ENCODE measurements at regions not wholly inside any gene's neighbourhood (a gene's known extent, or its start where the extent isn't known, plus 50 kb on each side); places are given as distances from the start of the nearest gene placed in this dataset.

DNA sequence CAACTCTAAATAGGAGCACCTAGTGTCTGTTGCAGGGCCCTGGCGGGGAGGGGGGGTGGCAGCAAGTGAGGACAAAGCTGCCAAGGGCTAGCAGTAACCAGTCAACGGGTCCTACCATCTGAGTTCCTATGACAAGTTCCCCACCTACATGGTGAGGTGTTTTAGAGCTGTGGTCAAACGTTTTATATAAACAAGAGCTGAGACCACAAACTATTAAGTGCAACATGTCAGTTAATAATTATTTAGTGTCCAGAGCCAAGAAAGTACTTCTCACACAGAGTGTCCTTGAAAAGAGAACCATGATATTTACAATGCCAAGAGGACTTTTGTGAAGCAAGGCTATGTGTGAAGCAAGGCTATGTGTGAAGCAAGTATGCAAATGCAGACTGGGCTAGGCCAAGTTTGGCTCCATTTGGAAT lies 434.7 kb downstream of the TNS3 start:
- TF ChIP-seq, protein P1, sequence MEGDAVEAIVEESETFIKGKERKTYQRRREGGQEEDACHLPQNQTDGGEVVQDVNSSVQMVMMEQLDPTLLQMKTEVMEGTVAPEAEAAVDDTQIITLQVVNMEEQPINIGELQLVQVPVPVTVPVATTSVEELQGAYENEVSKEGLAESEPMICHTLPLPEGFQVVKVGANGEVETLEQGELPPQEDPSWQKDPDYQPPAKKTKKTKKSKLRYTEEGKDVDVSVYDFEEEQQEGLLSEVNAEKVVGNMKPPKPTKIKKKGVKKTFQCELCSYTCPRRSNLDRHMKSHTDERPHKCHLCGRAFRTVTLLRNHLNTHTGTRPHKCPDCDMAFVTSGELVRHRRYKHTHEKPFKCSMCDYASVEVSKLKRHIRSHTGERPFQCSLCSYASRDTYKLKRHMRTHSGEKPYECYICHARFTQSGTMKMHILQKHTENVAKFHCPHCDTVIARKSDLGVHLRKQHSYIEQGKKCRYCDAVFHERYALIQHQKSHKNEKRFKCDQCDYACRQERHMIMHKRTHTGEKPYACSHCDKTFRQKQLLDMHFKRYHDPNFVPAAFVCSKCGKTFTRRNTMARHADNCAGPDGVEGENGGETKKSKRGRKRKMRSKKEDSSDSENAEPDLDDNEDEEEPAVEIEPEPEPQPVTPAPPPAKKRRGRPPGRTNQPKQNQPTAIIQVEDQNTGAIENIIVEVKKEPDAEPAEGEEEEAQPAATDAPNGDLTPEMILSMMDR (IDR thresholded peaks at IDR 0.05; ENCODE audit: extremely low read depth, missing control alignments) = no peak
- DNase-seq (ENCODE audit: low spot score) = no peak

DNA sequence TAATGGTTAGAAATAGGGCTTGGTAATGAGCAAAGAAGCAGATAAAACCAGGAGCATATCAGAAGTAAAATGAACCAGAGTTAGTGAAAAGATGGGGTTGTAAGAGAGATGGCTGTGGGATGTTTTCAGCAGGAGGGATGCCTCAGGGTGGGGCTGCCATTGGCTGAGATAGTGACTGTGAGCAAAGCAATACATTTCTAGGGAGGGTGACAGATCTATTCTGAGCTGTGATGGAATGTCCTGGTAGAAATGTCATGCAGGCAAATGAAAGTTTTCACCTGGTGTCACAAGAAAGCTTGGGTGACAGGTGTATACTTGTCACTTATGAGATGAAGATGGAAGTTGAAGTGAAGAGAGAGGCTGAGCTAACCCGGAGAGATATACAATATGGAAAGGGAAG lies 435.9 kb downstream of the TNS3 start:
- DNase-seq (ENCODE audit: low spot score) = no peak
- TF ChIP-seq, protein P1 (IDR thresholded peaks at IDR 0.05; ENCODE audit: extremely low read depth, missing control alignments) = no peak

DNA sequence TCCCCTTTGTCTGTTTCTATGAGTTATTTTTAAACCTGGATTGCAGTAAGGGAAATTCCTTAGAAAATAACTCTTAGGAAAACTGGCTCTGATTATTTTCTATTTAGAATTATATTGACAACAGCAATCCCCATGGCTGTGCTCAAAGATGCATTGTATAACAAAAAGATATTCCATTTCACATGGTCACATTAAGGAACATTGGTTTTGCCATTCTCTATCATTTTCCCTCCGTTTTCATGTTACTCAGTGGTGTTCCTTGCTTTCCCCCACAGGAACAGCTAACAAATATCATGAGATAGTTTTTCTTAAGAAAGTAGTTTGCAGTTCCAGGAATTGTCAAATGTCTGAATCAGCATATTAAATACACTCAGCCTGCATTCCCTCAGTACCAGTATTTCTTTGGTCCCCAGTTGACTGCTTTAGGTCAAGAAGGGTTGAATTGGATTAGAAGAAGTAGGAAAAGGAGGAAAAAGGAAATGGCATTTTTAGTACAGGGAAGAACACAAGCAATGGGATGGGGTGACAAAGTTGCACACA lies 436.7 kb downstream of the TNS3 start:
- TF ChIP-seq, protein P1 (IDR thresholded peaks at IDR 0.05; ENCODE audit: extremely low read depth, missing control alignments) = no peak

DNA sequence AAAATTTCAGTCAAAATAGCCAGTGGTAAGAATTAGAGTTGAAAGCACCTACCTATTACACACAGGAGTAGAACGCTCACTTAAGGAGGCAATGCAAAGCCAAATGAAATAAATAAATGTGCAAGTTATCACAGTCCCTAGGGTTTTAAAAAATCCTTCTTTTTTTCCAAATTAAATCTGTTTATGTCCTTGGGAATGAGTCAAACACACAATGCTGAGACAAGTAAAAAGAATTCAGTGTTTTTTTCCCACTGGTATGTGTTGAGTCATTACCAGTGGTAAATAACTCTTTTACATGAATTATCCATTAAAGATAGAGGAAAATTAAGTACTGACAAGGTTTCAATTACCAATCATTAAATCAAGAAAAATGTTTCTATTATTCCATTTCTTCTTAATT lies 438.6 kb downstream of the TNS3 start:
- TF ChIP-seq, protein P1 (IDR thresholded peaks at IDR 0.05; ENCODE audit: extremely low read depth, missing control alignments) = no peak
- DNase-seq (ENCODE audit: low spot score) = no peak

More for the DNA sequence above, 436.7 kb downstream of the TNS3 start:
- DNase-seq (ENCODE audit: low spot score) = no peak

DNA sequence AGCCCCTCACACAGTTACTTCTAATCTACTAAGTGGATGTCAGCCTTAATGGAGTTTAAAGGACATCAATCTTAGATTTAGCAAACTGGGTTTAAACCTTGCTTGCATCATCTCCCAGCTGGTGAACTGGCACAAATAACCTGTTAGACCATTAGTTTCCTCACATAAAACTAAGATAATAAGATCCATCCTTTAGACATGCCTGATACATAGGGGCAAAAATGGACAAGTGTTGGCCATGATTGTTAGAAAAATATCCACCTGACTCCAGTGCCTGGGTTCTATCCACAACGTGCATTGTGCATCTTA lies 439.1 kb downstream of the TNS3 start:
- TF ChIP-seq, protein P1 (IDR thresholded peaks at IDR 0.05; ENCODE audit: extremely low read depth, missing control alignments) = no peak
- DNase-seq (ENCODE audit: low spot score) = no peak

DNA sequence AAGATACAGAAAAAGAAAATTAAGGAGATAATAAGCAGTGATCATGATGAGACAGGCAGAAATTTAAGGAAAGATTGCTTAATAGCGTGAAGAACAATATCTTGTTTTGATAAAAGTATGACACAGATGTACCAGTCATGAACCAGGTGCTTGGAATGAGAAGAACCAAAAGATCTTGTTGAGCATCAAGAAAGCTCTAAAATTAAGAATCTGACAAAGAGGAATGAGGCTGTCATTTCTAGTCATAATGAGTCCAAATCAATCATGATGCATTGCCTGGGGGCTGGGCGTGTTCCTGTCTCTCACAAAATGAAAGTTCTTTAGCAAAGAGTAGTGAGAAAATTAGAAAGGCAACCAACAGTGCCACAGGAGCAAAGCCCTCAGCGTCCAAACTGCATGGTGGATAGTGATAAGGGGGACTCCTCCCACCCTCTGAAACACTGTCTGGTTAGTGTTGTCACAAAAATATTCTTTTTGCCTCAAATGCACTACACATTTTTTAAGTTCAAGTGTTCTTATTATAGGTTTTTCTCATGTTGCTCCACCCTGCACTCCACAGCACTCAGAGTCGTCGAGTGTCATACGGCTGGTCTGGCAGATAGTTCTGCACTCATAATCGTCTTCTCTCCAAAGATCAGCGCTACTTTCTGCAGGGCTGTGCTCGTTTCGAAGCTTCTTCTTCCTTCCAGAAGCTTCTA lies 439.6 kb downstream of the TNS3 start:
- TF ChIP-seq, protein P1 (IDR thresholded peaks at IDR 0.05; ENCODE audit: extremely low read depth, missing control alignments) = no peak
- no peak for DNase-seq (ENCODE audit: low spot score)

DNA sequence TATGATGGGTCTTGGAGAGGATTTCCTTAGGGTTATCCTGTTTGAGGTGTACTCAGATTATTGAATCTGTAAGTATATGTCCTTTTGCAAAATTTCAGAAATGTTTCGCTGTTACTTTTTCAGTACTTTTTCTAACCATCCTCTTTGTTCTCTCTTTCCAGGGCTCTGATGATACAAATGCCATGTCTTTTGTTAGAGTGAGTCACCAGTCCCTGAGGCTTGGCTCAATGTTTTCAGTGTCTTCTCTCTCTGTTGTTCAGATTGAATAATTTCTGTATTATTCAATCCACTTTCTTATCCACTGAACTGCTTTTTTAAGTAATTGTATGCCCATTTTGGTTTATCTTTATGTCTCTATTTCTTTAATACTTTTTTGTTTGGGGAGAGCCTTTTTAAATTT lies 449.4 kb downstream of the TNS3 start:
- TF ChIP-seq, protein P1 (IDR thresholded peaks at IDR 0.05; ENCODE audit: extremely low read depth, missing control alignments) = no peak
- DNase-seq (ENCODE audit: low spot score) = no peak
